AG08395 (cell line): ENCODE measurements at regions not wholly inside any gene's neighbourhood (a gene's known extent, or its start where the extent isn't known, plus 50 kb on each side); places are given as distances from the start of the nearest gene placed in this dataset.

Source experiments
- DNase-seq: peaks from one replicate; pipeline ENCODE4 v3.0.0; 2012; ENCODE audit warnings: mixed read lengths, low spot score

- no peak for DNase-seq
Observed at GRCh38 chr5:169354263-169354662, 53.3 kb upstream of the SLIT3 start.

GRCh38 chr5:169352901-169353300 lies 52.0 kb upstream of the SLIT3 start:
- DNase-seq = no peak

GRCh38 chr5:169351721-169352120 lies 50.8 kb upstream of the SLIT3 start:
- DNase-seq = no peak

GRCh38 chr5:169350759-169351240 lies 49.9 kb upstream of the SLIT3 start:
- DNase-seq = peak; percentile 97
